Mesendoderm (in vitro differentiated cells): ENCODE measurements at regions not wholly inside any gene's neighbourhood (a gene's known extent, or its start where the extent isn't known, plus 50 kb on each side); places are given as distances from the start of the nearest gene placed in this dataset.

ENCODE experiments used
- DNase-seq: peaks from one replicate; pipeline ENCODE4 v3.0.0; 2013
- H2AK5ac ChIP-seq: 2 replicates; pipeline ENCODE4 v1.6.1; 2013; ENCODE audit warnings: low read length, inconsistent platforms
- H2BK120ac ChIP-seq: 2 replicates; pipeline ENCODE4 v1.6.1; 2013; ENCODE audit warnings: low read depth, mild to moderate bottlenecking, low read length, moderate library complexity, mixed read lengths
- H2BK15ac ChIP-seq: replicated peaks from 2 replicates; pipeline ENCODE4 v1.6.1; 2013; ENCODE audit warnings: low read depth, mild to moderate bottlenecking, moderate library complexity
- H2BK5ac ChIP-seq: 2 replicates; pipeline ENCODE4 v1.6.1; 2013; ENCODE audit warnings: low read length, inconsistent platforms
- H3K18ac ChIP-seq: 2 replicates; pipeline ENCODE4 v1.6.1; 2013; ENCODE audit warnings: mild to moderate bottlenecking, low read length, mixed read lengths
- H3K23ac ChIP-seq: one replicate; pipeline ENCODE4 v1.6.1; 2013; ENCODE audit warnings: low read length
- H3K27ac ChIP-seq: 2 replicates; pipeline ENCODE4 v1.5.1; 2013; ENCODE audit warnings: low read depth, mild to moderate bottlenecking, inconsistent platforms, low read length, moderate library complexity
- H3K27me3 ChIP-seq: 2 replicates; pipeline ENCODE4 v1.6.1; 2013; ENCODE audit warnings: low read length, control low read depth, mild to moderate bottlenecking, inconsistent platforms; ENCODE audit not compliant: insufficient read depth, poor library complexity
- H3K36me3 ChIP-seq: 2 replicates; pipeline ENCODE4 v1.6.1; 2013; ENCODE audit warnings: low read length, inconsistent platforms; ENCODE audit not compliant: control insufficient read depth, insufficient read depth
- H3K4ac ChIP-seq: one replicate; pipeline ENCODE4 v1.6.1; 2013; ENCODE audit warnings: low read depth, mild to moderate bottlenecking, low read length, moderate library complexity
- H3K4me1 ChIP-seq: 2 replicates; pipeline ENCODE4 v1.6.1; 2013; ENCODE audit warnings: low read depth, low read length, inconsistent platforms; ENCODE audit not compliant: control insufficient read depth
- H3K4me2 ChIP-seq: 2 replicates; pipeline ENCODE4 v1.6.1; 2013; ENCODE audit warnings: low read length
- H3K4me3 ChIP-seq: 2 replicates; pipeline ENCODE4 v1.5.1; 2013; ENCODE audit warnings: mild to moderate bottlenecking, low read length
- H3K56ac ChIP-seq: one replicate; pipeline ENCODE4 v1.6.1; 2013; ENCODE audit warnings: low read length
- H3K79me1 ChIP-seq: 2 replicates; pipeline ENCODE4 v1.6.1; 2013; ENCODE audit warnings: low read length, inconsistent platforms
- H3K79me2 ChIP-seq: 2 replicates; pipeline ENCODE4 v1.6.1; 2013; ENCODE audit warnings: mild to moderate bottlenecking, low read length; ENCODE audit not compliant: control insufficient read depth, insufficient read depth
- H3K9ac ChIP-seq: 2 replicates; pipeline ENCODE4 v1.6.1; 2013; ENCODE audit warnings: low read length, inconsistent platforms
- H4K5ac ChIP-seq: one replicate; pipeline ENCODE4 v1.6.1; 2013; ENCODE audit warnings: low read length
- H4K8ac ChIP-seq: one replicate; pipeline ENCODE4 v1.6.1; 2013; ENCODE audit warnings: low read depth, mild to moderate bottlenecking, control low read depth, low read length, moderate library complexity
- WGBS: extraction: QIAGEN DNeasy Blood & Tissue Kit; methylation state at CpG from one replicate; pipeline ENCODE4 v1.1.7; 2013; ENCODE audit warnings: low lambda C conversion rate, missing lambda C conversion rate; ENCODE audit not compliant: insufficient coverage; ENCODE audit errors: extremely low coverage; 5-methylcytosine and 5-hydroxymethylcytosine counted together

DNA sequence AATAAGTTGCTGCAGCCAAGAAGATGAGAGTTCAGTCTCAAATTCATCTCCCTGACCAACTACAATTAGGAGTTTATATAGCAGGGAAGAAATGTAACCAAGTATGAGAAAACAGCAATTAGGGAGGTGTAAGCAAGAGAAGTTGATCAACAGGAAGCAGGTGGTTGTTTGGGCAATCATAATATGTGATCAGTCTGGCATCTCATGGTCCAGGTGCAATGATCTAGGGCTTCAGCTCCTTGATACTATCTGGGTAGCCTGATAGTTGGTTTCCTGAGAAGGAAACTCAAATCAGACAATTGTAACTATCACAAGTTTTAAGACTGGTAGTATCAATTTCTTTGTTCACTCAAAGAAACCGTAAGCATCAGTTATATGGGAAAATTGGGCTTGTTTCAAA, 1574.3 kb upstream of the PABPC4L start:
- Histone ChIP-seq H2BK5ac (no peak overlapping the region), H3K9ac (no peak overlapping the region), H2BK15ac (no peak overlapping the region), H4K5ac (no peak overlapping the region), H3K27me3 (no peaks in the 10 kb centered on the region), H3K56ac (no peak overlapping the region), H3K4me3 (no peak overlapping the region), H3K4me2 (no peak overlapping the region), H2AK5ac (no peak overlapping the region), H3K18ac (no peak overlapping the region), H3K4ac (no peak overlapping the region), H3K79me2 (no peaks in the 10 kb centered on the region), H3K79me1 (no peaks in the 10 kb centered on the region), H3K4me1 (no peaks in the 10 kb centered on the region), H3K27ac (no peak overlapping the region), H3K36me3 (no peaks in the 10 kb centered on the region), H3K23ac (no peak overlapping the region), H2BK120ac (no peak overlapping the region), H4K8ac (no peak overlapping the region)
- no peak for DNase-seq
- WGBS = no CpG with 5 or more reads among the region's 1 CpG

DNA sequence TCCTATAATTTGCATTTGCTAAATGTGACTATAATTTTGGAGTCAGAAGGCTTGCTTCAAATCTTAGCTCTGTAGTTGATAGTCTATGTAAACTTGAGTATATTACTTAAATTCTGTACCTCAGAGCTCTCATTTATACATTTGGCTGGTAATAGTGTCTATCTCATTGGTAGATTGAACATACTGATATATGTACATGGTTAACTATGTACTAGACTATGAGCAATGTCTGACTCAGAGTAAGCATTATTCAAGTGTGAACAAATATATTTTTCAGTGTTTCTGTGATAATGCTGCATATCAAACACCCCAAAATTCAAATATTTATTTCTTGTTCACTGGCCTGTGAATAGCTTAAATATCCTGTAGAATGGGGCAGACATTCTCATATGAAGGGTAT, 1568.9 kb upstream of the PABPC4L start:
- H3K27me3 ChIP-seq = no peaks in the 10 kb centered on the region
- no peaks in the 10 kb centered on the region for H3K36me3 ChIP-seq
- no peaks in the 10 kb centered on the region for H3K4me1 ChIP-seq
- no peak overlapping the region for H2AK5ac ChIP-seq
- no peak overlapping the region for H3K23ac ChIP-seq
- H3K4ac ChIP-seq = no peak overlapping the region
- no peak overlapping the region for H3K4me2 ChIP-seq
- H4K5ac ChIP-seq = no peak overlapping the region
- no peaks in the 10 kb centered on the region for H3K79me2 ChIP-seq
- H2BK15ac ChIP-seq = no peak overlapping the region
- H3K18ac ChIP-seq = no peak overlapping the region
- H2BK120ac ChIP-seq = no peak overlapping the region
- no peak overlapping the region for H4K8ac ChIP-seq
- H3K4me3 ChIP-seq = no peak overlapping the region
- no peaks in the 10 kb centered on the region for H3K79me1 ChIP-seq
- H3K56ac ChIP-seq = no peak overlapping the region
- no peak overlapping the region for H3K9ac ChIP-seq
- H3K27ac ChIP-seq = no peak overlapping the region
- no peak overlapping the region for H2BK5ac ChIP-seq
- DNase-seq = no peak

DNA sequence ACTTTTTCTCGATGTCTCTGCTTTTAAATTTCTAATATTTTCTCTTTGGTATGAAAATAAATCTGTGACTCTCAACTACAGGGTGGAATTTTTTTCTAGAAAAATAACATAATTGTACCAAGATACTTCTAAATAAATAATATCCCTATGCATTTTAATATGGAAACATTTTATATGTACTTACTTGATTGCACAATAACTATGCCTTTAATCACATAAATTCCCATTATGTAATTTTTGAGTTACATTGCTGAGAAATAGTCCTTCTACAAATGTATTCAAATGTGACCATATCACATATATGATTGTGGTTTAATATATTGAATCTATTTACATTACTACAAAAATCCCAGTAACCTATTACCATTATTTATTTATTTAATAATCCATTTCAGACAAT, 1543.3 kb upstream of the PABPC4L start:
- no peak overlapping the region for H3K18ac ChIP-seq
- no peaks in the 10 kb centered on the region for H3K4me1 ChIP-seq
- no peak overlapping the region for H2BK15ac ChIP-seq
- H3K56ac ChIP-seq = no peak overlapping the region
- no peaks in the 10 kb centered on the region for H3K79me1 ChIP-seq
- no peaks in the 10 kb centered on the region for H3K36me3 ChIP-seq
- H3K79me2 ChIP-seq = no peaks in the 10 kb centered on the region
- H4K8ac ChIP-seq = no peak overlapping the region
- no peak overlapping the region for H3K23ac ChIP-seq
- no peak overlapping the region for H3K9ac ChIP-seq
- no peak overlapping the region for H2BK5ac ChIP-seq
- no peak for DNase-seq
- H2BK120ac ChIP-seq = no peak overlapping the region
- H2AK5ac ChIP-seq = no peak overlapping the region
- WGBS = no CpG with 5 or more reads among the region's 1 CpG
- no peak overlapping the region for H3K4me2 ChIP-seq
- no peak overlapping the region for H3K4me3 ChIP-seq
- H3K27ac ChIP-seq = no peak overlapping the region
- H4K5ac ChIP-seq = no peak overlapping the region
- no peaks in the 10 kb centered on the region for H3K27me3 ChIP-seq
- no peak overlapping the region for H3K4ac ChIP-seq

DNA sequence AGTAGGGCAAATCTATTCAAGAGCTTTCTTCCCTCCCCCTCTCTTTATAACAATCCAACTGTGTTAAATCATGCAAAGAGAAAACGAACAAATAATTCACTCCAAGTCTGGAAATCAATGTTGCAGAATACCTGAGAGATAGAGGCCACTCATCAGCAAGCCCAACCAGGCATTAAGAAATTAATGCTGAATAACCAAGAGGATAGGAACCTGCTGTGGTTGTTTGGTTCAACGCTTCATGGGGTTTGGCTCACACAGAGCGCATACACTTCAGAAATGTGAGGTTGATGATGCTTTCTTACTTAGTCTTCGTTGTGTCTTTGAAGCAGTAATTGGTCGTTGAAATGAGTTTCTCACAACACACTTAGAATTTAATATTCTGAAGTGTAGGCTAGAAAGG, 1540.0 kb upstream of the PABPC4L start:
- Histone ChIP-seq H4K8ac (no peak overlapping the region), H3K27ac (no peak overlapping the region), H3K4me2 (no peak overlapping the region), H3K4ac (no peak overlapping the region), H3K56ac (no peak overlapping the region), H3K79me1 (no peaks in the 10 kb centered on the region), H3K36me3 (no peaks in the 10 kb centered on the region), H3K9ac (no peak overlapping the region), H2BK15ac (no peak overlapping the region), H2BK120ac (no peak overlapping the region), H4K5ac (no peak overlapping the region), H3K27me3 (no peaks in the 10 kb centered on the region), H3K79me2 (no peaks in the 10 kb centered on the region), H2AK5ac (no peak overlapping the region), H3K23ac (no peak overlapping the region), H3K4me3 (no peak overlapping the region), H2BK5ac (no peak overlapping the region), H3K18ac (no peak overlapping the region), H3K4me1 (no peaks in the 10 kb centered on the region)
- no CpG with 5 or more reads among the region's 5 CpGs for WGBS
- DNase-seq = no peak

DNA sequence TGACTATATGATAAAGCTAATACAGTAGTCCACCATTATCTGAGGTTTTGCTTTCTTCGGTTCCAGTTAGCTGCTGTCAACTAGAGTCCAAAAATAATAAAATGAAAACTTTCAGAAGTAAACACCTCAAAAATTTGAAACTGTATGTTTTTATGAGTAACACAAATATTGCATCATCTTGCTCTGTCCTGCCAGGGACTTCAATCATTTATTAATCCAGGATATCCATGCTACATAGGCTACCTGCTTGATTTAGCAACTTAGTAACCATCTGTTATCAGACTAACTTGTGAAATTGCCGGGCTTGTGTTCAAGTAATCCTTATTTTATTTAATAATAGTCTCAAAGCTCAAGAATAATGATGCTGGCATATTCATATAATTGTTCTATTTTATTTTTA, 1537.8 kb upstream of the PABPC4L start:
- no peak for DNase-seq
- H2AK5ac ChIP-seq = no peak overlapping the region
- no peak overlapping the region for H3K4ac ChIP-seq
- no peaks in the 10 kb centered on the region for H3K79me1 ChIP-seq
- no peak overlapping the region for H3K4me3 ChIP-seq
- H3K9ac ChIP-seq = no peak overlapping the region
- no peak overlapping the region for H3K56ac ChIP-seq
- no peaks in the 10 kb centered on the region for H3K36me3 ChIP-seq
- H2BK120ac ChIP-seq = no peak overlapping the region
- no peak overlapping the region for H3K27ac ChIP-seq
- H2BK15ac ChIP-seq = no peak overlapping the region
- H3K79me2 ChIP-seq = no peaks in the 10 kb centered on the region
- no peak overlapping the region for H3K4me2 ChIP-seq
- H3K18ac ChIP-seq = no peak overlapping the region
- H4K8ac ChIP-seq = no peak overlapping the region
- no CpG with 5 or more reads among the region's 2 CpGs for WGBS
- H3K4me1 ChIP-seq = no peaks in the 10 kb centered on the region
- no peak overlapping the region for H4K5ac ChIP-seq
- no peak overlapping the region for H2BK5ac ChIP-seq
- H3K23ac ChIP-seq = no peak overlapping the region
- H3K27me3 ChIP-seq = no peaks in the 10 kb centered on the region

DNA sequence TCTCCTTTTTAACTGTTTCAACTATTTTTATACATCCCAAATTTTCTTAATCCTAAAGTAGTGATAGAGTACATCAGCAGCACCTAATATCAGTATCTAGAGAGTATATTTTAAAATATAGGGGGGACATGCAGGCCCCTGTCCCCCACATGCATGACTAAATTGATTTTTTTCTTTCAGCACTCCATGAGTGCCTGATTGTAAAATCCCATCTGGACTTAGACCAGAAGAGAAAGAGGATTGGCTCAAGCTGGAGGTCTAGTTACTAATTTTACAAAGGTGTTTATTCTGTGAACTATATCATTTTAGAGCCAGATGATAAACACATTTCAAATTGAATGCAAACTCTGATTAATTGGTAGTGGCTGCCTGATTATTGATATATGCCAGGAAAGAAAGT, 1533.9 kb upstream of the PABPC4L start:
- H4K8ac ChIP-seq = no peak overlapping the region
- H3K23ac ChIP-seq = no peak overlapping the region
- no peak for DNase-seq

More for the DNA sequence above, 1533.9 kb upstream of the PABPC4L start:
- H3K79me2 ChIP-seq = no peaks in the 10 kb centered on the region
- H3K4me2 ChIP-seq = no peak overlapping the region
- no peak overlapping the region for H2AK5ac ChIP-seq
- H3K79me1 ChIP-seq = no peaks in the 10 kb centered on the region
- no peak overlapping the region for H3K4me3 ChIP-seq
- no peaks in the 10 kb centered on the region for H3K27me3 ChIP-seq
- H4K5ac ChIP-seq = no peak overlapping the region
- H3K4ac ChIP-seq = no peak overlapping the region
- H3K4me1 ChIP-seq = no peaks in the 10 kb centered on the region
- no peak overlapping the region for H3K9ac ChIP-seq
- H3K18ac ChIP-seq = no peak overlapping the region
- no peaks in the 10 kb centered on the region for H3K36me3 ChIP-seq
- H3K56ac ChIP-seq = no peak overlapping the region
- no peak overlapping the region for H2BK120ac ChIP-seq
- no peak overlapping the region for H3K27ac ChIP-seq
- no peak overlapping the region for H2BK15ac ChIP-seq
- H2BK5ac ChIP-seq = no peak overlapping the region
